ENCODE measurements at regions not wholly inside any gene's neighbourhood (a gene's known extent, or its start where the extent isn't known, plus 50 kb on each side); places are given as distances from the start of the nearest gene placed in this dataset.
"Not testable (repeated sequence)": the region's sequence is repeated elsewhere in the genome, so short reads cannot be mapped to it uniquely, and the experiment has no call there.

DNA sequence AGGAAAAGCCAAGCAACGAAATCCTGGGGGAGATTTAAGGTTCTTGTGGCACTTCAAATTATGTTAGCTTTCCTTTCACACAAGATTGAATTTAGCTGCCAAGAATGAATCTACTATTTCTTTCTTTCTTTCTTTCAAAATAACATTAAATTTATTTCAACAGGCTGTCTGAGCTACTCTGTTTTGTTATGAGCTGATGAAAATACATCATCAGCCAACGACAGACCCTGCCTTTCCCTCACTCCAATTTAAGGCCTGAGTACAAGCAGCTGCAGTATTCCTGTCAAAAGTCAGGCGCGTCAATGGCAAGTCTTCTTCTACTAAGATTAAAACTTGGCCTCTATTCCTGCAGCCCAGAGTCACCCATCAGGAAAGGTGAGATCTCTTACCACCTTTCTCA, 347.7 kb upstream of the FLRT2 start:
- TF ChIP-seq CTCF (IDR thresholded peaks at IDR 0.05; ENCODE audit: low read depth, low read length) = no peak
- H3K4me3 ChIP-seq (ENCODE audit: low read depth, low read length) = no peak overlapping the region

DNA sequence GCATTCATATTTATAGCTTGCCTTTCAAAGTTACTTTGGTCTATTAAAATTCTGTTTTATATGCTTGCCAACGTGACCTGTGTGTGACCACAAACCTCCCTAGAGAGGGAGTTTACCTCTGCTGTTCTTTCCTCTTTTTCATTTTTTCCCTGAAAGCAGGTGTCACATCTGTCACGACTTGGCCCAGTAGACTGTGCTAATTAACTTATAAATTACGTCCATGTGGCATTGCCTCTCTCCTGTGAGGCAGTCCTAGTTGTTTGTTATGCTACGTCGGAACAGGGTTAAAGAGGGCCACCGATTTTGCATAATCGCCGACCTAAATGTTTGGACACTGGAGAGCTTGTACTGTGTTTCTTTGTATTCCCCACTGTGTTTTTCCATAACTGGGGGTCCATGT, 343.9 kb upstream of the FLRT2 start:
- TF ChIP-seq CTCF (IDR thresholded peaks at IDR 0.05; ENCODE audit: low read depth, low read length) = no peak
- no peak overlapping the region for H3K4me3 ChIP-seq (ENCODE audit: low read depth, low read length)

DNA sequence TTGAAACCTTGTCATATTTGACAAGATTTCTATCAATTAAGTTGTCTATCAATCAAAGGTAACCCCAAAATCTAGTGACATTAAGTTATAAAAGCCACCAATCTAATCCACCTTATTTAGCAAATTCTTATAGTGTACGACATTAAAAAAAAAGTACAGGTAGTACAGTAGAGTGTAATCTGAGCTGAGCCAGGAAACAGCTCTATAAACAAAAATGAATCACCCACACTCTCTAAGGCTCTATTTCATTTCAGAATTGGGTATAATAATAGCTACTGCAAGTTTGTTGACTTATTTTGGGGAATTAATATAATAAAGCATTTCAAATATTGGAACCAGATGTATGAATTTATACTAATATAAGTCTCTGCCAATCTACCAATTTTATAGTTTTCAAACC, 342.4 kb upstream of the FLRT2 start:
- H3K4me3 ChIP-seq (ENCODE audit: low read depth, low read length) = no peak overlapping the region
- no peak for TF ChIP-seq CTCF (IDR thresholded peaks at IDR 0.05; ENCODE audit: low read depth, low read length)

GRCh38 chr14:85188836-85189235, 341.1 kb upstream of the FLRT2 start:
- no peak for TF ChIP-seq CTCF (IDR thresholded peaks at IDR 0.05; ENCODE audit: low read depth, low read length)

DNA sequence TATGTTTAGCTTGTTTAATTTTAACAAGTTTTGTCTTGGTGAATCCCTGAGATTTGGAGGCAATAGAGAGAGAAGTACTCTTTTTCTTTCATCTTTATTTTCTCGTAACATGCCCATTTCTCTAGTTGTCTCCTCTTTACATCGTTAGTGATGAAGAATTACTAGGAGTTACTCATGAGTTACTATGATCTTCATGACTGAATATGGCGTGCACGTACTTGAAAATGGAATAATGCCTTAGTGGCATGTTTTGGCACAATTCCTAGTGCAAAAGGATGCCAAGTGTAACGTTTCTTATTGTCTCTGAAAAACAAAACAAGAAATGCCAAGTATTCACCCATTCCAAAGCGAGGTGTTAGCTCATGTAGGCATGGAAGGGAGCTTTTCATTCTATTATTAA, 340.7 kb upstream of the FLRT2 start:
- not testable (repeated sequence) for H3K4me3 ChIP-seq (ENCODE audit: low read depth, low read length)

More at GRCh38 chr14:85188836-85189235, 341.1 kb upstream of the FLRT2 start:
- H3K4me3 ChIP-seq (ENCODE audit: low read depth, low read length) = no peak overlapping the region

DNA sequence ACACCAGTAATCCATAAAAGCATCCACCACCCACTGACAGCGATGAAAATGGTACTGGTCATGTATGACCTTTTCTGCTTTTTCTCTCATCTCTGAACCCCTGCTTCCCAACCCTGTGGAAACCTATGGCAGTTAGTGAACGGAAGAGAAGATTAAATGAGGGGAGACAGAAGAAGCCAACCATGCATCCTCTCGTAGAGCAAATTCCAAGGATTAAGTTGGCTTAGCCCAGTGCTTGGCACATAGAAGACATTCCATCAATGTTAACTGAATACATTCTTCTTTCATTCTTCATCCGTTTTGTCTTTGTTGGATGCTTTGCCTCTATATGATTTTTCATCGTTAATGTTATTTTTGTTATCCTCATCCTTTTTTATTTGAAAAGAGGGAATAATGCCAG, 339.7 kb upstream of the FLRT2 start:
- no peak overlapping the region for H3K4me3 ChIP-seq (ENCODE audit: low read depth, low read length)
- TF ChIP-seq CTCF (IDR thresholded peaks at IDR 0.05; ENCODE audit: low read depth, low read length) = no peak

DNA sequence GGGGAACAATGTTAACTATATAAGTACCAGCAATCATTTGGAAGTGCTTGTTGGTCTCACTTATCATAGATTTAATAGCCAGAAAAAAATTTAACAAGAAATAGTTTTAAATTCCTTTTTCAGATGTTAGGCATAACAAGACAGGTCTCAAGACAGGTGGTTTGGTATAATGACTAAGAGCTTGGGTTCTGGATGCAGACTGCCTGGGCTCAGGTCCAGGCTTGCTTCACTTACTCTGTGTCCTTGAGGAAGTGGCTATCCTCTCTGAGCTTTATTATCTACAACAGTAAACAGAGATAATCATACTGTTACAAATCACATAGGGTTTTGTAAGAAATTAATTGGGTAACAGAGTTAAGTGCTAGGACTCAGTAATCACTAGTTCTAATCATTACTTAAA, 338.0 kb upstream of the FLRT2 start:
- no peak for TF ChIP-seq CTCF (IDR thresholded peaks at IDR 0.05; ENCODE audit: low read depth, low read length)
- no peak overlapping the region for H3K4me3 ChIP-seq (ENCODE audit: low read depth, low read length)

DNA sequence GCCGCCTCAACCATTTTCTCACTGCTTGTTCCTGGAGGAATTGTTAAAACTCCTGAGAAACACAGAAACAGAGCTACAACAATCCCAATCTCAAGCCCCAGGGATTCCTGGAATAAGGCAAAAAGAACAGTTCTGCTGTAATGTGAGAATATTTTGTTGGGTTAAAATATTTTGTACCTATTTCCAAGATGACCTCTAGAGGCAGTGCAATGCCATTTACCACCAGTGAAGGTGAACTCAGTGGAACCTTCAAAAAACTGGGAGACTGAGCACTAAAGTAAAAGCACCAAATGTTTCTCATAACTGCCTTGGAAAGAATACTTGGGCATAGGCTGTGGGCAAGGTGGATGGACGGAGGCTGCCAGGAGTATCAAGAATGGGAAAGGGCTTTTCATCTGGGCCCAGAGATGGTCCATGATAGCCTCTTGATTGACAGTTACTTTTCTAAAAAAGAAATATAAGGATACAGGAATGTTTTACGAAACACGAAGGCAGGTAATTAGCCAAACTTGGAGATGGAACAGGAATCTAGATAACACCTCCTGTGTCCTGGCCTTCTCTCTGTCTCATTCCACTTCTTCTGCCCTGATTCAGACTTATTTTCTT, 334.0 kb upstream of the FLRT2 start:
- H3K4me3 ChIP-seq (ENCODE audit: low read depth, low read length) = no peak overlapping the region
- peak; percentile 27; the same call in 1 of the 2 replicates for TF ChIP-seq CTCF (IDR thresholded peaks at IDR 0.05; ENCODE audit: low read depth, low read length)

All from WI38 (cell line).